Thyroid gland (tissue), 4 donors: ENCODE measurements at regions not wholly inside any gene's neighbourhood (a gene's known extent, or its start where the extent isn't known, plus 50 kb on each side); places are given as distances from the start of the nearest gene placed in this dataset.

Experiments
- DNase-seq, 2 donors: peaks; one replicate each; pipeline ENCODE4 v3.0.0-alpha.2; 2019
- H3K27ac ChIP-seq, 3 donors: fragments of 200-600 bp; sonication (generic); 1 replicate in 2 of 3; 2 replicates in 1 of 3; pipeline ENCODE4 v1.5.1; 2016 to 2019; ENCODE audit warnings: mild to moderate bottlenecking in 1 of 3, moderate library complexity in 1 of 3
- H3K27me3 ChIP-seq: fragments of 200-600 bp; sonication (generic); one replicate; pipeline ENCODE4 v1.5.1; 2019
- H3K36me3 ChIP-seq, 2 donors: fragments of 200-600 bp; sonication (generic); one replicate each; pipeline ENCODE4 v1.5.1; 2016 to 2019
- H3K4me1 ChIP-seq, 2 donors: fragments of 200-600 bp; sonication (generic); one replicate each; pipeline ENCODE4 v1.5.1; 2017 to 2019
- H3K4me3 ChIP-seq, 3 donors: fragments of 200-600 bp; sonication (generic); replicated peaks in 1 of 3; 1 replicate in 2 of 3; 2 replicates in 1 of 3; pipeline ENCODE4 v1.5.1; 2016; ENCODE audit warnings: mild to moderate bottlenecking in 1 of 3
- H3K9me3 ChIP-seq: fragments of 200-600 bp; sonication (generic); one replicate; pipeline ENCODE4 v1.5.1; 2017
- CTCF ChIP-seq, 6 experiments: fragments of 200-600 bp in 3 of 6; fragments of 450-650 bp in 3 of 6; sonication (generic) in 3 of 6; IDR thresholded peaks; one replicate each; pipeline ENCODE4 v1.5.1; 2016 to 2019; ENCODE audit warnings: antibody characterized with exemption in 6 of 6, mild to moderate bottlenecking in 2 of 6, inconsistent platforms in 1 of 6, moderate library complexity in 1 of 6
- POLR2A ChIP-seq, 2 donors: fragments of 450-650 bp; IDR thresholded peaks; one replicate each; pipeline ENCODE4 v1.6.1; 2017; ENCODE audit warnings: antibody characterized with exemption in 2 of 2, mild to moderate bottlenecking in 2 of 2, moderate library complexity in 1 of 2
- WGBS, 2 donors: methylation state at CpG; one replicate each; pipeline ENCODE4 v1.1.5; 2017; 5-methylcytosine and 5-hydroxymethylcytosine counted together
- intact Hi-C: fragments of 100-400 bp; cut with DNase I; formaldehyde crosslinking; loops from one replicate; pipeline ENCODE4 v1.15.1; 2023

GRCh38 chr5:108649646-108650045 is 98.1 kb upstream of the FER start:
- H3K9me3 ChIP-seq: no peaks in the 10 kb centered on the region
- H3K4me1 ChIP-seq: no peaks in the 10 kb centered on the region
- WGBS, 2 donors: 68 to 72% methylated on average over 1 of the region's 1 CpG
- H3K27ac ChIP-seq: no peak overlapping the region
- no peak for DNase-seq
- intact Hi-C loops: no loop called here
- no peaks in the 10 kb centered on the region for H3K27me3 ChIP-seq
- H3K36me3 ChIP-seq: no peaks in the 10 kb centered on the region
- TF ChIP-seq CTCF (IDR thresholded peaks at IDR 0.05): no peak
- no peak for TF ChIP-seq POLR2A (IDR thresholded peaks at IDR 0.05)
- no peak overlapping the region for H3K4me3 ChIP-seq

GRCh38 chr5:108649106-108649505 is 98.6 kb upstream of the FER start:
- intact Hi-C loops: no loop called here
- WGBS, 2 donors: 87 to 91% methylated on average over 1 of the region's 1 CpG
- H3K4me3 ChIP-seq: no peak overlapping the region
- H3K9me3 ChIP-seq: no peaks in the 10 kb centered on the region
- H3K27me3 ChIP-seq: no peaks in the 10 kb centered on the region
- H3K27ac ChIP-seq: no peak overlapping the region
- no peak for TF ChIP-seq CTCF (IDR thresholded peaks at IDR 0.05)
- TF ChIP-seq POLR2A (IDR thresholded peaks at IDR 0.05): no peak
- no peak for DNase-seq
- no peaks in the 10 kb centered on the region for H3K4me1 ChIP-seq
- H3K36me3 ChIP-seq: no peaks in the 10 kb centered on the region

- peak; percentile 50 to 92 (median 80) for TF ChIP-seq CTCF (IDR thresholded peaks at IDR 0.05)
- no peak for TF ChIP-seq POLR2A (IDR thresholded peaks at IDR 0.05)
- peak; percentile 69 for DNase-seq
- 7 to 11% methylated on average over 4 of the region's 4 CpGs for WGBS, 2 donors
- intact Hi-C loops: no loop called here
- no peaks in the 10 kb centered on the region for H3K4me1 ChIP-seq
- no peaks in the 10 kb centered on the region for H3K27me3 ChIP-seq
- no peaks in the 10 kb centered on the region for H3K36me3 ChIP-seq
- H3K9me3 ChIP-seq: no peaks in the 10 kb centered on the region
- H3K27ac ChIP-seq: no peak overlapping the region
- no peak overlapping the region for H3K4me3 ChIP-seq
Measured at GRCh38 chr5:108642170-108642906, 105.4 kb upstream of the FER start.

GRCh38 chr5:108641596-108641995 is 106.1 kb upstream of the FER start:
- TF ChIP-seq POLR2A (IDR thresholded peaks at IDR 0.05): no peak
- no peak for TF ChIP-seq CTCF (IDR thresholded peaks at IDR 0.05)
- Histone ChIP-seq H3K36me3 (no peaks in the 10 kb centered on the region), H3K4me1 (no peaks in the 10 kb centered on the region), H3K27me3 (no peaks in the 10 kb centered on the region), H3K27ac (no peak overlapping the region), H3K4me3 (no peak overlapping the region), H3K9me3 (no peaks in the 10 kb centered on the region)
- no peak for DNase-seq
- intact Hi-C loops: no loop called here
- 87 to 91% methylated on average over 1 of the region's 1 CpG for WGBS, 2 donors

- H3K36me3 ChIP-seq: no peaks in the 10 kb centered on the region
- no peak overlapping the region for H3K4me3 ChIP-seq
- H3K27me3 ChIP-seq: no peaks in the 10 kb centered on the region
- no peaks in the 10 kb centered on the region for H3K4me1 ChIP-seq
- no peak overlapping the region for H3K27ac ChIP-seq
- H3K9me3 ChIP-seq: no peaks in the 10 kb centered on the region
- 83 to 84% methylated on average over 3 of the region's 3 CpGs for WGBS, 2 donors
- DNase-seq: no peak
- intact Hi-C loops: no loop called here
- TF ChIP-seq POLR2A (IDR thresholded peaks at IDR 0.05): no peak
- TF ChIP-seq CTCF (IDR thresholded peaks at IDR 0.05): no peak
Measured at GRCh38 chr5:108639366-108639765, 108.3 kb upstream of the FER start.
